ENCODE measurements at regions not wholly inside any gene's neighbourhood (a gene's known extent, or its start where the extent isn't known, plus 50 kb on each side); places are given as distances from the start of the nearest gene placed in this dataset.

- no peak for TF ChIP-seq EZH2phosphoT487 (IDR thresholded peaks at IDR 0.05; ENCODE audit: borderline replicate concordance)
- no peak for TF ChIP-seq CEBPB (IDR thresholded peaks at IDR 0.05; ENCODE audit: low read depth)
- no peak for TF ChIP-seq REST (IDR thresholded peaks at IDR 0.05; ENCODE audit: low read depth)
These were observed 543.1 kb upstream of the MBL2 start for GRCh38 chr10:53315709-53316108.
